ENCODE measurements at regions not wholly inside any gene's neighbourhood (a gene's known extent, or its start where the extent isn't known, plus 50 kb on each side); places are given as distances from the start of the nearest gene placed in this dataset.

DNA sequence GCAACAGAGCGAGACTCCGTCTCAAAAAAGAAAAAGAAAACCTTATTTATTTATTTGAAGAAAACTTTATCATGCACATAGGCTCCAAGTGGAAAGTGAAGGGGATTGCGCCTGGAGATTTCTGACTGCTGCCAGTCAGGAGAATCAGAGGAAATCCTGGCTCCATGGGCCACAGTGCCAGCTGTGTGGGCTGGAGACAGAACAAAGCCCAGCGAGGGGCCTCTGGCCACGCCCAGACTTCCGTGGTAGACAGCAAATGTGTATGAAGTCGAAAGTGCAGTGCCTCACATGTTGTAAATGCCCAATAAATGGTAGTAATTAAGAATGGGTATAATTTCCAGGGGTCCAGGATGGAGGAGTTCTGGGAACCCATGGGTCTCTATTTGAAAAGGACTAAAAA lies 75.8 kb upstream of the WWC1 start:
- Mint-ChIP-seq H3K9me3 (no peaks in the 10 kb centered on the region), H3K27ac (no peak overlapping the region), H3K27me3 (peaks cover 5% of the 10 kb centered on the region), H3K4me1 (peaks cover 7% of the 10 kb centered on the region), H3K36me3 (no peaks in the 10 kb centered on the region), H3K4me3 (no peak overlapping the region)
- POLR2A ChIA-PET, result no interaction called here
- ATAC-seq (ENCODE audit: low read depth) (no peak), DNase-seq (no peak)

DNA sequence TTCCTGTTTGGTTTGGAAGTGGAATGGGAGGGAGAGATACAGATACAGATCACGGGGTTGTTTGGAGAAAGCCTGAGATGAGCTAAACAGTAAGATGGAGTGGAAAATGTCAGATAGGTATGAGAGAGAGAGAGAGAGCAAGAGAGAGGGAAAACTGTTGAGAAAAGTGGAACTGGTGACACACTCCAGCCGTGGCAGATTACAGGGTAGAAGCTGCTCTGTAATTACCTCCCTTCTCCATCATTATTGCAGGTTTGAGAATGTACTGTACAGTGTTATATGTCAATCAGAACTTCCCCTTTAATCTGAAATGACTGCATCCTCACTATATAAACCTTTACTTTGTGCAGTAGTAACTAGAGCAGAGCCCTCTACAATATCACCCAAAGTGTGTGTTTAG lies 74.5 kb upstream of the WWC1 start:
- Mint-ChIP-seq H3K4me3 (no peak overlapping the region), H3K27ac (no peak overlapping the region), H3K9me3 (no peaks in the 10 kb centered on the region), H3K36me3 (no peaks in the 10 kb centered on the region), H3K27me3 (peaks cover 5% of the 10 kb centered on the region), H3K4me1 (peaks cover 7% of the 10 kb centered on the region)
- ATAC-seq (ENCODE audit: low read depth) (no peak), DNase-seq (no peak)
- POLR2A ChIA-PET, result no interaction called here

DNA sequence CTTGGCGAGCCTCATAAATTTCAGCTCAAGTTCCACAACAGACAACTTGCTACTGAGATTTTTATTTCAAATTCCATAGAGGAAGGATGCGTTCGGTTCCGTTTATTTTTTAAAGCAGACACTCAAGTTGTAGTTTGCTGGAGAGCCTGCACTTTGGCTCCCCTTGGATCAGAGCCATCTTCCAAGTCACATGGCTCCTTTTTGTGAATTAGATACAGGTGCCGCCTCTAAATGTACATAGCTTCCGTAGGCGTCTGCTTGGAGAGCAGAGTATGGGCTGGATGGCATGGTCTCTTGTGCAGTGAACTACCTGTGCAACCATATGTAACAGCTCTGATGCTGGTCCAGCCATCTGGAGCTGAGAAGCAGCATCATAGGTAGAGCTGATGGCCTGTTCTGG lies 73.9 kb upstream of the WWC1 start:
- POLR2A ChIA-PET, result no interaction called here
- Mint-ChIP-seq H3K4me3 (no peak overlapping the region), H3K4me1 (peaks cover 7% of the 10 kb centered on the region), H3K36me3 (no peaks in the 10 kb centered on the region), H3K27me3 (peaks cover 5% of the 10 kb centered on the region), H3K9me3 (no peaks in the 10 kb centered on the region), H3K27ac (no peak overlapping the region)
- ATAC-seq (ENCODE audit: low read depth) (no peak), DNase-seq (no peak)

DNA sequence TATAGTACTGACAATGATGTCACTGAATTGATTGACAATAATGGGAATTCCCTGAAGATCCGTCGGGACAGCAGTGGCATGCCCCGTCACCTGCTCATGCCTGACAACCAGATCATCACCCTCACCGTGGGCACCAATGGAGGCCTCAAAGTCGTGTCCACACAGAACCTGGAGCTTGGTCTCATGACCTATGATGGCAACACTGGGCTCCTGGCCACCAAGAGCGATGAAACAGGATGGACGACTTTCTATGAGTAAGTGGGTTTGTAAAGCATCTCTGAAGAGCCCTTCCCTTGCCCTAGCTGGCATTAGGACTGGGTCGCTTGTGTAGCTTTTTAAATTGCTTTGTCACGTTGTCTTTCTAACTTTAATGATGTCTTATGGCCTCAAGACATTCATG lies 72.7 kb upstream of the WWC1 start:
- Mint-ChIP-seq H3K27ac (no peak overlapping the region), H3K9me3 (no peaks in the 10 kb centered on the region), H3K27me3 (peaks cover 5% of the 10 kb centered on the region), H3K36me3 (no peaks in the 10 kb centered on the region), H3K4me1 (peaks cover 7% of the 10 kb centered on the region), H3K4me3 (no peak overlapping the region)
- POLR2A ChIA-PET, result no interaction called here
- DNase-seq, result no peak
- no peak for ATAC-seq (ENCODE audit: low read depth)

DNA sequence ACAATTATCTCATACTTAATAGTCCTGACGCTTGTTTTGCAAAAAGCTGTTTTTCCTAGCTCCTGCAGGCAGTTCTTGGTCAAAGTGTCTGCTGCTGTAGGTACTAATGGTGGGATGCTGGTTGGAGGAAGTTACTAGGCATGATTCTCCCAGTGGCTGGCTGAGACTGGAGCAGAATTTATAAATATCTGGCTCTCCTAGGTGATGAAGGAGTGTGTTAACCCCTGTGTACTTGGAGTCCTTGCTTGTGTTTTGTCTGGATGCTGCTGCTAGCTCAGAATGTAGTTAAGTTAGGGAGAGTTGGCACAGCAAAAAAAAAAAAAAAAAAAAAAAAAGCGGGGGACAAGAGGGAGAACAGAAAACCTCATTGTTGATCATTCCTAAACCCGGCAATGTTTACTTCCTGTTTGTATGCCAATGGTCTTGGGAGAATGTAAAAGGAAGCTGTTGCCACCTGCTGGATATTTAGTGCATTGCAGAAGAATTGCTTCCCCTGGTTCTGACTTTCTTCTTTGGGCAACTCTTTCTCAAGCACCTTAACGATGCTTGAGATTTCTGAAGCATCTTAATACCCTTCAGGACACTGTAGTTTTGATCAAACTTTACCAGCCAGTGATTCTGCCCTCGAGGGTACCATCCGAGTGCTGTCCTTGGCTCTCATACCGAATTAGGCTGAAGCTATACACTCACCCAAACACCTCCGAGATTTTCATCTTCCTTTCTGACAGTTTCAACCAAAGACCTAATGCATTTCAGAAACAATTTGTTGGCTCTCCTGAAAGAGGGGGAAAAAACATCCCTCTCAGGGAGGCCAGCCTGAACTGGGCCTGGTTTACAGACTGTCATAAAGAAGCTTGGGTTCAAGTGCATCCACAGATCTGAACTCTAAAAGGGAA lies 71.7 kb upstream of the WWC1 start:
- H3K4me3 Mint-ChIP-seq, result peak overlapping the region; percentile 39
- DNase-seq (no peak), ATAC-seq (ENCODE audit: low read depth) (peak; percentile 63)
- POLR2A ChIA-PET, result interaction anchor here (0.6 kb wide), 1 partner anchor 21 kb away, joined by 4 read pairs; no protein-coding TSS in a partner anchor
- peaks cover 7% of the 10 kb centered on the region for H3K4me1 Mint-ChIP-seq
- H3K27ac Mint-ChIP-seq, result no peak overlapping the region
- no peaks in the 10 kb centered on the region for H3K36me3 Mint-ChIP-seq
- H3K27me3 Mint-ChIP-seq, result peaks cover 2% of the 10 kb centered on the region
- no peaks in the 10 kb centered on the region for H3K9me3 Mint-ChIP-seq

DNA sequence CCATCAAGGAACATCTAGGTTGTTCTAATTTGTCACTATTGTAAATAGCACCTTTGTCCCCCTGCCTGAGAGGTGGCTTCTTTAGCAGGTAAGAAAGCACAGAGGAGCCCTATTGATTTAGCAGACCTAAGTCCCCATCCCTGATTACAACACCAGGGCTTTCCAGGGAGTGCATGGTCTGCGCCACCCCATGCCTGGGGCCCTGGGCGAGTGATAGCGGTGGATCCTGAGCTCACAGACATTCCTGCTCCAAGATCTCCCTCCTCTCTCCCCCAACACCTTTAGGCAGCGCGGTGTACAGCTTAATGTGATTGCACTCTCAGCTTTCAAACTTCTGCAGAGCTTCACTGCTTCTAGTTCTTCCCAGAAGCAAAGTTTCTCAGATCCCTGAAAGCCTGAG lies 67.4 kb upstream of the WWC1 start:
- no peak for ATAC-seq (ENCODE audit: low read depth)
- Mint-ChIP-seq H3K36me3 (no peaks in the 10 kb centered on the region), H3K27ac (no peak overlapping the region), H3K4me1 (peaks cover 21% of the 10 kb centered on the region), H3K9me3 (no peaks in the 10 kb centered on the region), H3K4me3 (no peak overlapping the region), H3K27me3 (peaks cover 2% of the 10 kb centered on the region)
- DNase-seq, result no peak
- POLR2A ChIA-PET, result no interaction called here

DNA sequence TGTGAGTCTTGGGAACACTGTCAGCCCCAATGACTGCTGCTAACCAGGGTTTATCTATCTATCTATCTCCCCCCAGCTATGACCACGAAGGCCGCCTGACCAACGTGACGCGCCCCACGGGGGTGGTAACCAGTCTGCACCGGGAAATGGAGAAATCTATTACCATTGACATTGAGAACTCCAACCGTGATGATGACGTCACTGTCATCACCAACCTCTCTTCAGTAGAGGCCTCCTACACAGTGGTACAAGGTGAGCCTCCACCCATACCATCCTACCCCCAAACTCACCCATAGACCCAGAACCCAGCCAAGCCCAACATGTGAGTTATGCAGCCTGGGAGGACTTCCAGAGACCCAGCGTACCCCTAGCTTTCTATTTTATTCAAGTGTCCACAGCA lies 65.4 kb upstream of the WWC1 start:
- peak overlapping the region; percentile 40 for H3K27ac Mint-ChIP-seq
- H3K4me1 Mint-ChIP-seq, result peaks cover 14% of the 10 kb centered on the region
- POLR2A ChIA-PET, result no interaction called here
- ATAC-seq (ENCODE audit: low read depth) (no peak), DNase-seq (no peak)
- H3K4me3 Mint-ChIP-seq, result no peak overlapping the region
- H3K9me3 Mint-ChIP-seq, result no peaks in the 10 kb centered on the region
- H3K27me3 Mint-ChIP-seq, result peaks cover 2% of the 10 kb centered on the region
- H3K36me3 Mint-ChIP-seq, result no peaks in the 10 kb centered on the region

DNA sequence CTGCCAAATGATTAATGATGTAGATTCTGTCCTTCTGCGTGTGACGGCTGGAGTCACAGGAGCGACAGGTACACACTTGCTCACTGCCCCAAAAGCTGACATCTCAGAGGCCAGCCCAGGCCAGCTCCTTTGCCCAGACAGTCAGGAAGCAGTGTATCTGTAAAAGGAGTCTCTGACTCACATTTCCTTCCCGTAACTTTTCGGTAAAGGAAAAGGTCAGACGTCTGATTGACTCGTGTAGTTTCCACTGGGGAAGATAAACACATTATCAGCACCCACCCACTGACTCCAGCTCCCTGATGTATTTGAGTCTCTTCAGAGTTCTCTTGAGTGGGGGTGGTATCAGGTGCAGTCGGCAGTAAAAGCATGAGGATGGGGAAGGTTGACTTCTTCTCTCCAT lies 64.4 kb upstream of the WWC1 start:
- Mint-ChIP-seq H3K4me3 (no peak overlapping the region), H3K9me3 (no peaks in the 10 kb centered on the region), H3K27me3 (peaks cover 2% of the 10 kb centered on the region), H3K27ac (no peak overlapping the region), H3K36me3 (no peaks in the 10 kb centered on the region), H3K4me1 (peaks cover 14% of the 10 kb centered on the region)
- POLR2A ChIA-PET, result no interaction called here
- ATAC-seq (ENCODE audit: low read depth), result no peak
- DNase-seq, result no peak

DNA sequence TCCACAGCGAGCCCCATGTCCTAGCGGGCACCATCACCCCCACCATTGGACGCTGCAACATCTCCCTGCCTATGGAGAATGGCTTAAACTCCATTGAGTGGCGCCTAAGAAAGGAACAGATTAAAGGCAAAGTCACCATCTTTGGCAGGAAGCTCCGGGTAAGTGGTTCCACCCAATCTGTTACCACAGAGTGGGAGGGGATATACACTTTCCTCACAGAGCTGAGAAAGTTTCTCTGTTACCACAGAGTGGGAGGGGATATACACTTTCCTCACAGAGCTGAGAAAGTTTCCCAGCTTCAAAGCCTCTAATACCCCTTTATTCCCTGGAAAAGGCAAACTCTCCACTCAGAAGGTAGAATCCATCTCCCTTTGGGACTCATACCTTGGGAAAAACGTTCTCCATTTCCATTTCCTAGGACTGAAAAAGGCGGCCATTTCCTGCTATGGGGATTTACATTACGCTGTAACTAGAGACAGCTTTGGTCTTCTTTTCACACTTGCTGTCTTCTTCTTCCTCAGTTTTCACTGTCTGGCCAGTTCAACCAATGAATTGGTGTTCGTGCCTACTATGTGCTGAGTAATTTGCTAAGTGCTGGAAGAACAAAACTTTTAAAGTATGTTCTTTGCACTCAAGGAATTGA lies 63.4 kb upstream of the WWC1 start:
- Mint-ChIP-seq H3K4me1 (peaks cover 14% of the 10 kb centered on the region), H3K27ac (peak overlapping the region; percentile 51), H3K9me3 (no peaks in the 10 kb centered on the region), H3K27me3 (peaks cover 2% of the 10 kb centered on the region), H3K4me3 (peak overlapping the region; percentile 56), H3K36me3 (no peaks in the 10 kb centered on the region)
- ATAC-seq (ENCODE audit: low read depth) (peak; percentile 95), DNase-seq (peak; percentile 26)
- POLR2A ChIA-PET, result no interaction called here

DNA sequence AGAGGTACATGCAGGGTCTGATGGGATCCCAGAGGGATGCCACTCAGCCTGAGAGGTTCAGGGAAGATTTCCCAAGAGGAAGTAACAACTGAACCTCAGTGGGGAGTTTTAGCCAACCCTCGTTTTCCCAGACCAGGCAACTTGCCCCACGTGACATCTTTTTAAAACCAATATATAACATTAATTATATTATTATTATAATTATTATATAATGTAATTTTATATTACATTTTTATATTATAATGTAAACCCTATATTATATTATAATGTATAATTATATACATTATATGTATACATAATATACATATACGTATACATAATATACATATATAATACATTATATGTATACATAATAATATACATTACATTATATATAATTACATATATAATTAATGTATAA lies 62.8 kb upstream of the WWC1 start:
- no peak for ATAC-seq (ENCODE audit: low read depth)
- H3K27me3 Mint-ChIP-seq, result peaks cover 2% of the 10 kb centered on the region
- no peak overlapping the region for H3K27ac Mint-ChIP-seq
- H3K4me3 Mint-ChIP-seq, result peak overlapping the region; percentile 56
- POLR2A ChIA-PET, result no interaction called here
- no peak for DNase-seq
- H3K36me3 Mint-ChIP-seq, result no peaks in the 10 kb centered on the region
- peaks cover 14% of the 10 kb centered on the region for H3K4me1 Mint-ChIP-seq
- H3K9me3 Mint-ChIP-seq, result peaks cover 1% of the 10 kb centered on the region

DNA sequence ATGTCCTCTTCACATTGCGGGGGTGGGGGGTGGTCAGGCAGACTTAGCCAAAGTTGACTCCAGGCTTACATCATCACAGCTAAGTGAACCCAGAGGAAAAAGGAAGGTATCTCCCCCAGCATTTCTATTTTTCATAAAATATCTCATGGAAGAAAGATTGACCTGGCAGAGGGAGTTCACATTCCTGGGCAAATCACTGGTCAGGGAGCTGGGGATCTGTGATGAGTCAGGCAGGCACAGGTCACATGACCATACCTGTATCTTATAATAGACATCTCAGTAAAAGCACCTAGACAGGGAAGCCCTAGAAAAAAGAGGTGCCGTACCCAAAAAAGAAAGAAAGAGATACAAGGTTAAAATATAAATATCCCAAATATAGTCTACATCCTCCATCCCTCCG lies 57.3 kb upstream of the WWC1 start:
- H3K4me1 Mint-ChIP-seq, result no peaks in the 10 kb centered on the region
- H3K4me3 Mint-ChIP-seq, result no peak overlapping the region
- no peaks in the 10 kb centered on the region for H3K36me3 Mint-ChIP-seq
- no peak overlapping the region for H3K27ac Mint-ChIP-seq
- DNase-seq (no peak), ATAC-seq (ENCODE audit: low read depth) (no peak)
- peaks cover 1% of the 10 kb centered on the region for H3K9me3 Mint-ChIP-seq
- peaks cover under 1% of the 10 kb centered on the region for H3K27me3 Mint-ChIP-seq
- POLR2A ChIA-PET, result no interaction called here

DNA sequence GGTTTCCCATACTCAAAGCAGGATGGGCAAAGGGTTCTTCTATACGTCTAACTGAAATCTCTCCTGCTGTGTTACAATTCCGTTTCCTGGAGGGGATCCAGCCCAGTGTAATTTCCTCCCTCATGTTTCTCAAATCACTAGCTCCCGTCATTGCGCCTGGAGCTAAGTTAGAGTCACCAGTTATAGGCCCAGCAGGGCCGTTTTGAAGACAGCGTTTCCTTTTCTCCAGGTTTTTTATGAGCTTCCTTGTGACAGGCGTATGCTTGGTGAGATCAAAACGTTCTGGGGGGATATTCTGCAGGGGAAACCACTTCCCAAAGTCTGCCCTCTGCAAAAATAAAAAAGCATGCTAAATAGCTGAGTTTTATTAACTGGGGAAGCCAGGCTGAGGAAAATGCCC lies 53.0 kb upstream of the WWC1 start:
- Mint-ChIP-seq H3K9me3 (peaks cover under 1% of the 10 kb centered on the region), H3K4me1 (no peaks in the 10 kb centered on the region), H3K36me3 (no peaks in the 10 kb centered on the region), H3K4me3 (no peak overlapping the region), H3K27ac (no peak overlapping the region), H3K27me3 (peaks cover 4% of the 10 kb centered on the region)
- DNase-seq, result no peak
- POLR2A ChIA-PET, result no interaction called here
- no peak for ATAC-seq (ENCODE audit: low read depth)

DNA sequence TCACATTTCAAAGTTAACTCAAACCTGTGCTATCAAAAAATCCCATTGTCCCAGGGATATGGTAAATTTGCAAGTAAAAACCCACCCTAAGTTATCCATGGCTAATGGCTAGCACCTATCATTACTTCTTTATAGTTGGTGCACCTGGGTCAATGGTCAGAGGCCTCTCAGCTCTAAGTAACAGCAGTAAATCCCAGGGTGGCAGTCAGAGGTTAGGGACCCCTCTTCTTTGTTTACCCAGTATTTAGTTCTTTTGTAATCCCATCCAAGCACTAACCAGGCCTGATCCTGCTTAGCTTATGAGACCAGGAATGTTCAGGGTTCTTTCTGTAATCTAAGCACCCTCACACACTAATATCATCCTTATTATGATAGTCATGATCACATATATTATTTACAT lies 52.1 kb upstream of the WWC1 start:
- Mint-ChIP-seq H3K27ac (no peak overlapping the region), H3K9me3 (no peaks in the 10 kb centered on the region), H3K4me1 (no peaks in the 10 kb centered on the region), H3K36me3 (no peaks in the 10 kb centered on the region), H3K4me3 (no peak overlapping the region), H3K27me3 (peaks cover 4% of the 10 kb centered on the region)
- no peak for ATAC-seq (ENCODE audit: low read depth)
- DNase-seq, result no peak
- POLR2A ChIA-PET, result no interaction called here

All from activated naive CD8-positive, alpha-beta T cell treated with anti-CD3 and anti-CD28 coated beads, Interleukin-2, amount 10 ng/mL, durations not matched to agents 7 days and 5 days (primary cell).